Mesothelial cell of epicardium (in vitro differentiated cells): ENCODE measurements at regions not wholly inside any gene's neighbourhood (a gene's known extent, or its start where the extent isn't known, plus 50 kb on each side); places are given as distances from the start of the nearest gene placed in this dataset.

Source experiments
- DNase-seq, 2 experiments: peaks; one replicate each; pipeline ENCODE4 v3.0.0; 2021; ENCODE audit warnings: low spot score in 2 of 2; ENCODE audit not compliant: unreplicated experiment in 2 of 2
- H3K27ac Mint-ChIP-seq: 2 replicates; pipeline ENCODE4 v1.8.0; 2021; ENCODE audit warnings: mixed read lengths
- H3K27me3 Mint-ChIP-seq: 2 replicates; pipeline ENCODE4 v1.8.0; 2021; ENCODE audit warnings: low read depth, mixed read lengths
- H3K36me3 Mint-ChIP-seq: 2 replicates; pipeline ENCODE4 v1.8.0; 2021; ENCODE audit warnings: mixed read lengths
- H3K4me1 Mint-ChIP-seq: 2 replicates; pipeline ENCODE4 v1.8.0; 2021; ENCODE audit warnings: mixed read lengths
- H3K4me3 Mint-ChIP-seq: 2 replicates; pipeline ENCODE4 v1.8.0; 2021; ENCODE audit warnings: mild to moderate bottlenecking, moderate library complexity, mixed read lengths
- H3K9me3 Mint-ChIP-seq: 2 replicates; pipeline ENCODE4 v1.8.0; 2021; ENCODE audit warnings: mixed read lengths
- CTCF ChIP-seq: fragments of 200-600 bp; sonication (generic); IDR thresholded peaks from one replicate; pipeline ENCODE4 v1.5.0; 2021; ENCODE audit warnings: antibody characterized with exemption; ENCODE audit not compliant: unreplicated experiment

- Mint-ChIP-seq H3K4me3 (no peak overlapping the region), H3K27me3 (no peaks in the 10 kb centered on the region), H3K4me1 (no peaks in the 10 kb centered on the region), H3K9me3 (peaks cover 12% of the 10 kb centered on the region), H3K36me3 (peaks cover 1% of the 10 kb centered on the region), H3K27ac (no peak overlapping the region)
- DNase-seq: no peak
- no peak for TF ChIP-seq CTCF
Observed at GRCh38 chr16:54780266-54780665, 150.4 kb upstream of the IRX5 start.

GRCh38 chr16:54779549-54779948 is 151.1 kb upstream of the IRX5 start:
- Mint-ChIP-seq H3K4me3 (no peak overlapping the region), H3K36me3 (peaks cover 1% of the 10 kb centered on the region), H3K9me3 (peaks cover 11% of the 10 kb centered on the region), H3K27ac (no peak overlapping the region), H3K27me3 (no peaks in the 10 kb centered on the region), H3K4me1 (no peaks in the 10 kb centered on the region)
- DNase-seq: no peak
- no peak for TF ChIP-seq CTCF

GRCh38 chr16:54774768-54775167 is 155.9 kb upstream of the IRX5 start:
- H3K4me3 Mint-ChIP-seq: no peak overlapping the region
- no peaks in the 10 kb centered on the region for H3K36me3 Mint-ChIP-seq
- no peak for DNase-seq
- peaks cover 13% of the 10 kb centered on the region for H3K9me3 Mint-ChIP-seq
- peaks cover 2% of the 10 kb centered on the region for H3K27me3 Mint-ChIP-seq
- H3K27ac Mint-ChIP-seq: no peak overlapping the region
- no peaks in the 10 kb centered on the region for H3K4me1 Mint-ChIP-seq
- TF ChIP-seq CTCF: no peak

- no peaks in the 10 kb centered on the region for H3K36me3 Mint-ChIP-seq
- no peak for DNase-seq
- peaks cover 2% of the 10 kb centered on the region for H3K27me3 Mint-ChIP-seq
- H3K4me1 Mint-ChIP-seq: no peaks in the 10 kb centered on the region
- peaks cover 13% of the 10 kb centered on the region for H3K9me3 Mint-ChIP-seq
- H3K27ac Mint-ChIP-seq: no peak overlapping the region
- no peak overlapping the region for H3K4me3 Mint-ChIP-seq
- no peak for TF ChIP-seq CTCF
Observed at GRCh38 chr16:54772400-54772799, 158.3 kb upstream of the IRX5 start.

- H3K4me3 Mint-ChIP-seq: no peak overlapping the region
- H3K27ac Mint-ChIP-seq: no peak overlapping the region
- H3K36me3 Mint-ChIP-seq: no peaks in the 10 kb centered on the region
- no peak for TF ChIP-seq CTCF
- no peaks in the 10 kb centered on the region for H3K4me1 Mint-ChIP-seq
- DNase-seq: no peak
- peaks cover 13% of the 10 kb centered on the region for H3K27me3 Mint-ChIP-seq
- H3K9me3 Mint-ChIP-seq: peaks cover 12% of the 10 kb centered on the region
Observed at GRCh38 chr16:54766355-54766754, 164.3 kb upstream of the IRX5 start.

GRCh38 chr16:54750249-54750648 is 180.4 kb upstream of the IRX5 start:
- Mint-ChIP-seq H3K27me3 (peaks cover 28% of the 10 kb centered on the region), H3K9me3 (no peaks in the 10 kb centered on the region), H3K4me3 (no peak overlapping the region), H3K4me1 (peaks cover 15% of the 10 kb centered on the region), H3K36me3 (no peaks in the 10 kb centered on the region), H3K27ac (no peak overlapping the region)
- no peak for DNase-seq
- no peak for TF ChIP-seq CTCF
